Transverse colon (tissue), 4 donors: ENCODE measurements at regions not wholly inside any gene's neighbourhood (a gene's known extent, or its start where the extent isn't known, plus 50 kb on each side); places are given as distances from the start of the nearest gene placed in this dataset.

ENCODE experiments used
- EP300 ChIP-seq: sonication (generic); formaldehyde crosslinking; IDR thresholded peaks from one replicate; pipeline ENCODE4 v1.6.1; 2017; ENCODE audit warnings: antibody characterized with exemption, low read depth
- POLR2A ChIP-seq: fragments of 450-650 bp; IDR thresholded peaks from one replicate; pipeline ENCODE4 v1.6.1; 2016; ENCODE audit warnings: antibody characterized with exemption, mild to moderate bottlenecking, moderate library complexity
- POLR2AphosphoS5 ChIP-seq, 3 donors: sonication (generic); formaldehyde crosslinking; IDR thresholded peaks; one replicate each; pipeline ENCODE4 v1.6.1; 2016; ENCODE audit warnings: antibody characterized with exemption in 3 of 3
- TF ChIP-seq, protein P1 (sequence below), 5 experiments: fragments of 200-600 bp in 3 of 5; fragments of 450-650 bp in 2 of 5; sonication (generic) in 3 of 5; IDR thresholded peaks; 1 replicate in 2 of 5; 2 replicates in 3 of 5; pipeline ENCODE4 v1.5.1; 2016 to 2017; ENCODE audit warnings: antibody characterized with exemption in 5 of 5, inconsistent platforms in 3 of 5, mild to moderate bottlenecking in 2 of 5, moderate library complexity in 1 of 5

DNA sequence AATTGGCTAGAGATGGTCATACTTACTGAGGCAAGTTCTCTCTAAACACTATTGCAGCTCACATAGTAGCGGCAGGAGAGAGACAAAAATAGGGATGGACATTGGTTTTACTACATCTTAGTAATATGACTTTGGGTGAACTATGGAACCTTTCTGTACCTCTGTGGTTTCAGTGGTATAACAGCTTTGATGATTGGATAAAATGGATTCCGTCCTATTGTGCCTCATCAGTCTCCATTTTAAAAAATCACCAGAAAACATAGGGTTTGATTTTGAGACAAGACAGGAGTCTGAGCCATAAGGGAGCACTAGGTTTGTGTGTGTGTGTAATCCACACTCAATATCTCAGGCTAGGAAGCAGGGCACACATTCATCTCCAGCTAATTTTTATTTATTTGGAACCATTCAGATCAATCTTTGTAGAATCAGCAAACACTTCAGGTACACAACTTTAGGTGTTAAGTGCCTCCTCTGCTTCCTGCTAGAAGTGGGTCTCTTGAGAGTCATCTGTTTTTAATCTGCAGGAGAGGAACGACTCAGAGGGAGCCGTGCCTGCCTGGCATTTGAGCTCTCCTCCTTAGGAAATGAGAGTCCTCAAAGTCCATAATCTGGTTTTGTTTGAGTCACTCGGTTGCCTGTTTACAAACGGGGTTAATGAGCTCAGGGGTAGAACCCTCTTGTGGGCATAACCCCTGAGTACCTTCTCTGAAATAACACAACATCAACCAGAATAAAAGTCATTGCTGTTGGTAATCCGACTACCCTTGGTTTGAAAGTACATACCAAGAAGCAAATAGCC, 238.5 kb upstream of the BOD1L1 start:
- TF ChIP-seq EP300 (no peak), POLR2A (no peak), POLR2AphosphoS5 (IDR thresholded peaks at IDR 0.05) (no peak)
- TF ChIP-seq, protein P1, sequence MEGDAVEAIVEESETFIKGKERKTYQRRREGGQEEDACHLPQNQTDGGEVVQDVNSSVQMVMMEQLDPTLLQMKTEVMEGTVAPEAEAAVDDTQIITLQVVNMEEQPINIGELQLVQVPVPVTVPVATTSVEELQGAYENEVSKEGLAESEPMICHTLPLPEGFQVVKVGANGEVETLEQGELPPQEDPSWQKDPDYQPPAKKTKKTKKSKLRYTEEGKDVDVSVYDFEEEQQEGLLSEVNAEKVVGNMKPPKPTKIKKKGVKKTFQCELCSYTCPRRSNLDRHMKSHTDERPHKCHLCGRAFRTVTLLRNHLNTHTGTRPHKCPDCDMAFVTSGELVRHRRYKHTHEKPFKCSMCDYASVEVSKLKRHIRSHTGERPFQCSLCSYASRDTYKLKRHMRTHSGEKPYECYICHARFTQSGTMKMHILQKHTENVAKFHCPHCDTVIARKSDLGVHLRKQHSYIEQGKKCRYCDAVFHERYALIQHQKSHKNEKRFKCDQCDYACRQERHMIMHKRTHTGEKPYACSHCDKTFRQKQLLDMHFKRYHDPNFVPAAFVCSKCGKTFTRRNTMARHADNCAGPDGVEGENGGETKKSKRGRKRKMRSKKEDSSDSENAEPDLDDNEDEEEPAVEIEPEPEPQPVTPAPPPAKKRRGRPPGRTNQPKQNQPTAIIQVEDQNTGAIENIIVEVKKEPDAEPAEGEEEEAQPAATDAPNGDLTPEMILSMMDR (IDR thresholded peaks at IDR 0.05) = no peak
